IMR-90 (cell line): ENCODE measurements at regions not wholly inside any gene's neighbourhood (a gene's known extent, or its start where the extent isn't known, plus 50 kb on each side); places are given as distances from the start of the nearest gene placed in this dataset.

Source experiments
- ATAC-seq: fragments of 200-7000 bp; cut with Tn5 transposase; 2 replicates; pipeline ENCODE4 v1.9.1; 2020; ENCODE audit warnings: low read depth, mild to moderate bottlenecking, moderate library complexity
- BruUV-seq: library from RNA; stranded (reverse); fragments of 400-500 nt; replicated peaks from 2 replicates; lab custom pipeline; 2021; lab: Mats Ljungman, UMichigan
- CTCF ChIA-PET: fragments of 300-600 bp; formaldehyde crosslinking; extraction: SDS; loops from one replicate; lab custom pipeline; 2021; ENCODE audit warnings: antibody characterized with exemption; lab: Yijun Ruan, JAX
- POLR2A ChIA-PET: fragments of 300-600 bp; sonication (Branson Sonifier 250); formaldehyde crosslinking; loops from one replicate; lab custom pipeline; 2022; ENCODE audit warnings: antibody characterized with exemption; ENCODE audit not compliant: unreplicated experiment; lab: Charles Lee
- DNase-seq: peaks from one replicate; pipeline ENCODE4 v3.0.0; 2013
- H2AFZ ChIP-seq: replicated peaks from 2 replicates; pipeline ENCODE3; 2013; ENCODE audit warnings: low read length, mild to moderate bottlenecking; ENCODE audit not compliant: poor library complexity
- H2AK5ac ChIP-seq: 2 replicates; pipeline ENCODE4 v1.6.1; 2013; ENCODE audit warnings: low read depth, low read length, inconsistent platforms
- H2AK9ac ChIP-seq: replicated peaks from 2 replicates; pipeline ENCODE3; 2013; ENCODE audit warnings: mild to moderate bottlenecking, low read depth, low read length, moderate library complexity; ENCODE audit not compliant: poor library complexity
- H2BK120ac ChIP-seq: 2 replicates; pipeline ENCODE4 v1.6.1; 2013; ENCODE audit warnings: low read depth, low read length, inconsistent platforms
- H2BK15ac ChIP-seq: 3 replicates; pipeline ENCODE4 v1.6.1; 2013; ENCODE audit warnings: low read depth, low read length, inconsistent platforms
- H2BK20ac ChIP-seq: 2 replicates; pipeline ENCODE4 v1.6.1; 2013; ENCODE audit warnings: low read depth, mild to moderate bottlenecking, inconsistent platforms, low read length, moderate library complexity
- H2BK5ac ChIP-seq: 2 replicates; pipeline ENCODE4 v1.6.1; 2013; ENCODE audit warnings: mild to moderate bottlenecking, low read depth, low read length, inconsistent platforms; ENCODE audit not compliant: poor library complexity, severe bottlenecking
- H3K14ac ChIP-seq: replicated peaks from 2 replicates; pipeline ENCODE4 v1.6.1; 2013; ENCODE audit warnings: low read depth, low read length, inconsistent platforms
- H3K18ac ChIP-seq: 2 replicates; pipeline ENCODE4 v1.6.1; 2013; ENCODE audit warnings: low read depth, low read length, control low read depth
- H3K23ac ChIP-seq: 2 replicates; pipeline ENCODE4 v1.6.1; 2013; ENCODE audit warnings: low read depth, low read length, inconsistent platforms
- H3K27ac ChIP-seq: 2 replicates; pipeline ENCODE4 v1.5.1; 2013; ENCODE audit warnings: mild to moderate bottlenecking, control low read depth, low read length; ENCODE audit not compliant: insufficient read depth
- H3K27me3 ChIP-seq: 2 replicates; pipeline ENCODE4 v1.6.1; 2013; ENCODE audit warnings: low read length; ENCODE audit not compliant: control insufficient read depth, insufficient read depth
- H3K36me3 ChIP-seq: 2 replicates; pipeline ENCODE4 v1.6.1; 2013; ENCODE audit warnings: low read length, mixed read lengths; ENCODE audit not compliant: control insufficient read depth, insufficient read depth
- H3K4ac ChIP-seq: 2 replicates; pipeline ENCODE4 v1.6.1; 2013; ENCODE audit warnings: low read depth, low read length, inconsistent platforms
- H3K4me1 ChIP-seq: 2 replicates; pipeline ENCODE4 v1.6.1; 2013; ENCODE audit warnings: low read length, mixed read lengths; ENCODE audit not compliant: control insufficient read depth, insufficient read depth
- H3K4me2 ChIP-seq: 2 replicates; pipeline ENCODE4 v1.6.1; 2013; ENCODE audit warnings: low read depth, mild to moderate bottlenecking, control low read depth, low read length, moderate library complexity
- H3K4me3 ChIP-seq: 2 replicates; pipeline ENCODE4 v1.5.1; 2013; ENCODE audit warnings: low read depth, mild to moderate bottlenecking, control low read depth, low read length, moderate library complexity; ENCODE audit not compliant: insufficient read depth
- H3K56ac ChIP-seq: 2 replicates; pipeline ENCODE4 v1.6.1; 2013; ENCODE audit warnings: low read length, inconsistent platforms; ENCODE audit not compliant: insufficient read depth; ENCODE audit errors: extremely low read depth
- H3K79me1 ChIP-seq, 2 experiments: 2 replicates each; pipeline ENCODE4 v1.6.1; 2013; ENCODE audit warnings: low read length in 2 of 2, inconsistent platforms in 1 of 2, low read depth in 1 of 2
- H3K9ac ChIP-seq: 2 replicates; pipeline ENCODE4 v1.6.1; 2013; ENCODE audit warnings: low read depth, low read length, control low read depth
- H3K9me1 ChIP-seq: 2 replicates; pipeline ENCODE4 v1.6.1; 2013; ENCODE audit warnings: low read length, inconsistent platforms; ENCODE audit not compliant: insufficient read depth
- H3K9me3 ChIP-seq: 2 replicates; pipeline ENCODE4 v1.6.1; 2013; ENCODE audit warnings: low read length; ENCODE audit not compliant: control insufficient read depth, insufficient read depth
- H4K20me1 ChIP-seq: 2 replicates; pipeline ENCODE4 v1.6.1; 2013; ENCODE audit warnings: low read length, inconsistent platforms; ENCODE audit not compliant: insufficient read depth
- H4K5ac ChIP-seq: 2 replicates; pipeline ENCODE4 v1.6.1; 2013; ENCODE audit warnings: mild to moderate bottlenecking, low read depth, low read length, control low read depth
- H4K8ac ChIP-seq, 2 experiments: 2 replicates each; pipeline ENCODE4 v1.6.1; 2013; ENCODE audit warnings: low read depth in 2 of 2, low read length in 2 of 2, control low read depth in 1 of 2, inconsistent platforms in 1 of 2
- H4K91ac ChIP-seq: 2 replicates; pipeline ENCODE4 v1.6.1; 2013; ENCODE audit warnings: low read depth, low read length, inconsistent platforms; ENCODE audit not compliant: insufficient read depth
- BHLHE40 ChIP-seq: fragments of 150-350 bp; IDR thresholded peaks from 2 replicates; pipeline ENCODE4 v1.6.1; 2016; ENCODE audit warnings: mild to moderate bottlenecking, low read depth, low read length
- CHD1 ChIP-seq: IDR thresholded peaks from 2 replicates; pipeline ENCODE4 v1.6.1; 2012; ENCODE audit warnings: low read depth, low read length, improper control_type of control experiment
- CTCF ChIP-seq: conservative IDR thresholded peaks from 2 replicates; pipeline ENCODE4 v1.5.1; 2012; ENCODE audit warnings: mild to moderate bottlenecking, low read depth, low read length, improper control_type of control experiment
- MAFK ChIP-seq: IDR thresholded peaks from 2 replicates; pipeline ENCODE4 v1.6.1; 2012; ENCODE audit warnings: low read depth, low read length, improper control_type of control experiment
- MXI1 ChIP-seq: IDR thresholded peaks from 2 replicates; pipeline ENCODE4 v1.6.1; 2012; ENCODE audit warnings: low read depth, mild to moderate bottlenecking, low read length, moderate library complexity, borderline replicate concordance
- NFE2L2 ChIP-seq: fragments of 150-350 bp; IDR thresholded peaks from 2 replicates; pipeline ENCODE4 v1.6.1; 2016; ENCODE audit warnings: low read depth, mild to moderate bottlenecking, low read length
- RAD21 ChIP-seq: IDR thresholded peaks from 2 replicates; pipeline ENCODE4 v1.6.1; 2012; ENCODE audit warnings: low read length, improper control_type of control experiment
- RCOR1 ChIP-seq: IDR thresholded peaks from 2 replicates; pipeline ENCODE4 v1.6.1; 2012; ENCODE audit warnings: mild to moderate bottlenecking, low read length, improper control_type of control experiment; ENCODE audit not compliant: insufficient replicate concordance
- SMC3 ChIP-seq: fragments of 150-350 bp; IDR thresholded peaks from 2 replicates; pipeline ENCODE4 v1.6.1; 2016; ENCODE audit warnings: low read depth, mild to moderate bottlenecking, antibody characterized with exemption, low read length, moderate library complexity
- USF2 ChIP-seq: fragments of 150-350 bp; IDR thresholded peaks from 2 replicates; pipeline ENCODE4 v1.6.1; 2017; ENCODE audit warnings: mild to moderate bottlenecking, antibody characterized with exemption, low read length, low read depth
- WGBS, 2 experiments: methylation state at CpG; one replicate each; pipeline versions ENCODE4 v1.1.5 to v1.1.7; 2013; ENCODE audit warnings: missing lambda C conversion rate in 2 of 2; ENCODE audit not compliant: insufficient read length in 1 of 2; ENCODE audit errors: extremely low coverage in 2 of 2; 5-methylcytosine and 5-hydroxymethylcytosine counted together
- dilution Hi-C: fragments of 300-500 bp; cut with HindIII; formaldehyde crosslinking; loops from one replicate; pipeline ENCODE4 v1.14.3; 2018; ENCODE audit warnings: low sequenced_read_pairs; ENCODE audit not compliant: unreplicated experiment
- in situ Hi-C: fragments of 300-500 bp; cut with MboI; formaldehyde crosslinking; loops from 3 replicates; pipeline ENCODE4 v1.14.3; 2019; ENCODE audit warnings: low sequenced_read_pairs, inconsistent platforms, mixed read lengths
- intact Hi-C: fragments of 100-400 bp; cut with micrococcal nuclease; formaldehyde crosslinking; loops from 2 replicates; pipeline ENCODE4 v1.10.0; 2022

DNA sequence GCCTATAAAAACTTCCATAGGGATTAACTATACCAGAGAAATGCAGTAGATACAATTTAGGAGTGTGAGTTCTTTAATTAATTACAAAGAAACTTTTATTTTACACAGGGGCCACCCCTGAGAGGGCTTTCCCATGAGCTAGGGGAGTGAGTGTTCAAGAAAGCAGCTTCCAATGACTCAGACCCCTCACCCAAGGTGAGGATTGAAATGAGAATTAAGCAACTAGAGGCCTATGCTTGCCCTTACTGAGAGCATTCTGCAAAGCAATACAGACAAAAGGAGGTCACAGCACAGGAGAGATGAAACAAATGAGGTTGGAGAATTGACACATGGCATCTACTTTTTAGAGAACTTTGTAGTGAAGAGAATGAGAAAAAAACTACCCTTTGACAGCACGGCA, 301.8 kb downstream of the WDR11 start:
- H3K27ac ChIP-seq: no peak overlapping the region
- H3K27me3 ChIP-seq: no peaks in the 10 kb centered on the region
- no peak overlapping the region for H4K5ac ChIP-seq
- no peak overlapping the region for H3K56ac ChIP-seq
- intact Hi-C loops: no loop called here
- H3K4me1 ChIP-seq: no peaks in the 10 kb centered on the region
- peaks cover 20% of the 10 kb centered on the region for H3K9me3 ChIP-seq
- H2BK120ac ChIP-seq: no peak overlapping the region
- H3K4me2 ChIP-seq: no peak overlapping the region
- no peak overlapping the region for H3K18ac ChIP-seq
- no peak overlapping the region for H2AK5ac ChIP-seq
- H3K4ac ChIP-seq: no peak overlapping the region
- no peaks in the 10 kb centered on the region for H4K20me1 ChIP-seq
- H3K79me1 ChIP-seq: no peaks in the 10 kb centered on the region
- dilution Hi-C loops: no loop called here
- no peaks in the 10 kb centered on the region for H3K9me1 ChIP-seq
- H2AFZ ChIP-seq: no peak overlapping the region
- H2AK9ac ChIP-seq: no peak overlapping the region
- CTCF ChIA-PET: no interaction called here
- no peak overlapping the region for H2BK20ac ChIP-seq
- H4K91ac ChIP-seq: no peak overlapping the region
- no TSS peak for BruUV-seq
- no peak for ATAC-seq
- POLR2A ChIA-PET: no interaction called here
- H3K9ac ChIP-seq: no peak overlapping the region
- DNase-seq: no peak
- no peak overlapping the region for H3K14ac ChIP-seq
- H2BK15ac ChIP-seq: no peak overlapping the region
- no CpG with 5 or more reads among the region's 1 CpG for WGBS, 2 experiments
- no peak overlapping the region for H2BK5ac ChIP-seq
- H4K8ac ChIP-seq: no peak overlapping the region
- H3K23ac ChIP-seq: no peak overlapping the region
- in situ Hi-C loops: no loop called here
- TF ChIP-seq BHLHE40: no peak
- TF ChIP-seq RCOR1: no peak
- TF ChIP-seq CHD1: no peak
- TF ChIP-seq NFE2L2: no peak
- TF ChIP-seq CTCF: no peak
- TF ChIP-seq USF2: no peak
- no peak for TF ChIP-seq SMC3
- no peak for TF ChIP-seq MAFK
- no peak for TF ChIP-seq RAD21
- no peak for TF ChIP-seq MXI1
- H3K36me3 ChIP-seq: no peaks in the 10 kb centered on the region
- H3K4me3 ChIP-seq: no peak overlapping the region
